Activated CD4-positive, CD25-positive, alpha-beta regulatory T cell (primary cell): ENCODE measurements at regions not wholly inside any gene's neighbourhood (a gene's known extent, or its start where the extent isn't known, plus 50 kb on each side); places are given as distances from the start of the nearest gene placed in this dataset.
"Not testable (repeated sequence)": the region's sequence is repeated elsewhere in the genome, so short reads cannot be mapped to it uniquely, and the experiment has no call there.

Experiments
- DNase-seq, 4 experiments: peaks; one replicate each; lab custom pipeline; 2025; lab: John Stamatoyannopoulos, UW

- DNase-seq, result no peak
Observed at GRCh38 chr2:47295131-47295980, 73.8 kb upstream of the EPCAM start.

GRCh38 chr2:47293976-47294375 lies 75.1 kb upstream of the EPCAM start:
- no peak for DNase-seq

GRCh38 chr2:47288864-47289263 lies 80.2 kb upstream of the EPCAM start:
- no peak for DNase-seq

GRCh38 chr2:47283659-47284058 lies 85.5 kb upstream of the EPCAM start:
- no peak for DNase-seq

GRCh38 chr2:47282621-47283272 lies 86.4 kb upstream of the EPCAM start:
- no peak for DNase-seq

GRCh38 chr2:47279525-47279924 lies 89.6 kb upstream of the EPCAM start:
- not testable (repeated sequence) for DNase-seq

- no peak for DNase-seq
Observed at GRCh38 chr2:47277987-47278386, 91.1 kb upstream of the EPCAM start.

- no peak for DNase-seq
Observed at GRCh38 chr2:47277187-47277586, 91.9 kb upstream of the EPCAM start.

- no peak for DNase-seq
Observed at GRCh38 chr2:47276061-47276460, 93.0 kb upstream of the EPCAM start.

GRCh38 chr2:47274054-47274782 lies 94.9 kb upstream of the EPCAM start:
- no peak for DNase-seq

- DNase-seq, result no peak
Observed at GRCh38 chr2:47272905-47273758, 96.0 kb upstream of the EPCAM start.

- DNase-seq, result peak in 3 of 4 experiments; percentile 11 to 18 (median 16)
Observed at GRCh38 chr2:47272031-47272864, 95.9 kb upstream of the CALM2 start.

GRCh38 chr2:47271054-47272000 lies 95.0 kb upstream of the CALM2 start:
- no peak for DNase-seq

GRCh38 chr2:47270421-47270820 lies 94.1 kb upstream of the CALM2 start:
- no peak for DNase-seq

- no peak for DNase-seq
Observed at GRCh38 chr2:47269316-47270232, 93.3 kb upstream of the CALM2 start.

- DNase-seq, result no peak
Observed at GRCh38 chr2:47267711-47268086, 91.4 kb upstream of the CALM2 start.

- no peak for DNase-seq
Observed at GRCh38 chr2:47266939-47267710, 90.8 kb upstream of the CALM2 start.

- no peak for DNase-seq
Observed at GRCh38 chr2:47265751-47266231, 89.5 kb upstream of the CALM2 start.
